ENCODE measurements at regions not wholly inside any gene's neighbourhood (a gene's known extent, or its start where the extent isn't known, plus 50 kb on each side); places are given as distances from the start of the nearest gene placed in this dataset.

DNA sequence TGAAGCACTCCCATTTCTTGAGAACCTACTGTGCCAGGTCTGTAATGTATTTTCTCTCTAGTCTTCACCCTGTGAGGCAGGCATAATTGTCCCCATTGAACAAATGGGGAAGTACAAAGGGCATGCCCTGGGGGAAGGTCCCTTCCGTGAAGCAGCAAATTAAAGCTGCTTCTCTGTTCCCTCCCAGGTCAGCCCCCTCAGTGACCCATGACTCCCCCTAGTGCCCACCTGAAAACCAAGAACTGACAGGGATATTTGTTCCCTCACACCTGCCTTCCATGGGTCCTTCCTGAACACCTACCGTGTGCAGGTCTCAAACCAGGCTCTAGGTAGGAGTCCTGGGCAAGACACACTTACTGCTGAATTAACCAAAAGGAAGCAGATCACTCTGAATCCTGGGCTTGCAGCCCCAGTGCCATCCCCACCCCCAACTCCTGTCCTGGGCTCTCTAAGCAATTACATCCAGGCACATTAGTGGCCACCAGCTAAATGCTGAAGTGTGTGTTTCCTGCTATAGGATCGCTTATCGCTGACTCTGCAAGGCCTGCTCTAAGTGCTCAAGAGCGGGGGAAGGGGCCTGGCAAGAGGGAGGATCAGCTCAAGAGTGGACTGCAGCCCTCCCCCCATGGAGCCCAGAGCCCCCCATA is 254.8 kb downstream of the CDK5RAP2 start:
- Histone ChIP-seq H2BK120ac (ENCODE audit: low read depth, low read length) (no peak overlapping the region), H2AFZ (ENCODE audit: low read length) (no peak overlapping the region), H2BK15ac (ENCODE audit: low read length) (no peak overlapping the region), H3K4ac (ENCODE audit: low read length) (no peak overlapping the region), H3K18ac (ENCODE audit: low read length) (peak overlapping the region; percentile 33), H3K79me1 (ENCODE audit: low read depth, low read length) (no peaks in the 10 kb centered on the region), H3K4me3 (ENCODE audit: low read length in 2 of 2) (no peak overlapping the region), H3K27ac (replicated peaks; ENCODE audit: low read length) (no peak overlapping the region), H3K9me3 (replicated peaks in 1 of 2; ENCODE audit: control insufficient read depth in 2 of 2, insufficient read depth in 1 of 2, low read depth in 1 of 2, low read length in 2 of 2) (peaks cover 0 to 2% of the 10 kb centered on the region in 2 donors), H3K4me2 (ENCODE audit: insufficient read depth, low read length, poor library complexity, severe bottlenecking) (no peak overlapping the region), H3K9ac (ENCODE audit: low read depth, low read length, poor library complexity) (no peak overlapping the region), H4K8ac (ENCODE audit: low read depth, low read length) (no peak overlapping the region), H3K4me1 (ENCODE audit: control insufficient read depth in 2 of 2, insufficient read depth in 1 of 2, low read depth in 1 of 2, low read length in 2 of 2) (peaks cover 0 to 8% of the 10 kb centered on the region in 2 donors), H3K14ac (ENCODE audit: low read length) (no peak overlapping the region), H2BK12ac (ENCODE audit: low read length) (no peak overlapping the region), H2AK5ac (ENCODE audit: low read depth, low read length) (no peak overlapping the region), H3K23ac (ENCODE audit: low read depth, low read length, poor library complexity) (no peak overlapping the region), H3K27me3 (ENCODE audit: control insufficient read depth in 3 of 3, insufficient read depth in 3 of 3, low read depth in 1 of 3, low read length in 3 of 3) (peaks cover 0 to 1% (median 0%) of the 10 kb centered on the region in 3 experiments), H2BK5ac (ENCODE audit: low read length) (no peak overlapping the region), H4K91ac (ENCODE audit: low read depth, low read length, poor library complexity) (no peak overlapping the region), H3K36me3 (replicated peaks in 1 of 2; ENCODE audit: control insufficient read depth in 2 of 2, insufficient read depth in 2 of 2, low read length in 2 of 2) (no peaks in the 10 kb centered on the region)
- DNase-seq (ENCODE audit: low spot score): no peak
- WGBS, 2 donors (ENCODE audit: extremely low coverage in 2 of 2, insufficient read length in 2 of 2, insufficient replicate concordance in 1 of 2): no CpG with 5 or more reads among the region's 5 CpGs

DNA sequence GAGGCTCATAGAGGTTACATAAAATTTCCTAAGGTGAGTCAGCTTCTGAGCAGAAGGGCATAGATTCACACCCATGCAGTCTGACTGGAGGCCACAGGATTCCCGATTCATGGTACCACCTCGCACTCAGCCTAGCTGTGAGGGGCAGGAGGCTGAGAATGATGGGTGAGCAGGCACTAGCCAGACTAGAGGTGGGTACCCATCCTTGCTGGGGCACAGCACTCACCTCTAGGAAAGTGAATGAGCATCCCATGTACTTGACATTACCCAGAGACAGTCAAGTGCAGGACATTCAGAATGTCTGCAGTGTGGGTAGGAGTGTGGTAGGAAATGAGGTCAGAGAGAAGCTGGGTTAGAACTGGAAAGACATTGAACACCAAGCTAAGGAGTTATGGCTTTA is 255.5 kb downstream of the CDK5RAP2 start:
- H3K9ac ChIP-seq (ENCODE audit: low read depth, low read length, poor library complexity): no peak overlapping the region
- no peak overlapping the region for H4K8ac ChIP-seq (ENCODE audit: low read depth, low read length)
- H3K18ac ChIP-seq (ENCODE audit: low read length): no peak overlapping the region
- peaks cover 0 to 8% of the 10 kb centered on the region in 2 donors for H3K4me1 ChIP-seq (ENCODE audit: control insufficient read depth in 2 of 2, insufficient read depth in 1 of 2, low read depth in 1 of 2, low read length in 2 of 2)
- no peak for DNase-seq (ENCODE audit: low spot score)
- H3K27ac ChIP-seq (replicated peaks; ENCODE audit: low read length): no peak overlapping the region
- H2BK12ac ChIP-seq (ENCODE audit: low read length): no peak overlapping the region
- no peak overlapping the region for H3K4ac ChIP-seq (ENCODE audit: low read length)
- no peak overlapping the region for H2BK15ac ChIP-seq (ENCODE audit: low read length)
- no peak overlapping the region for H2AFZ ChIP-seq (ENCODE audit: low read length)
- no peaks in the 10 kb centered on the region for H3K36me3 ChIP-seq (replicated peaks in 1 of 2; ENCODE audit: control insufficient read depth in 2 of 2, insufficient read depth in 2 of 2, low read length in 2 of 2)
- no peak overlapping the region for H3K14ac ChIP-seq (ENCODE audit: low read length)
- H3K4me3 ChIP-seq (ENCODE audit: low read length in 2 of 2): no peak overlapping the region
- no peak overlapping the region for H2AK5ac ChIP-seq (ENCODE audit: low read depth, low read length)
- H3K27me3 ChIP-seq (ENCODE audit: control insufficient read depth in 3 of 3, insufficient read depth in 3 of 3, low read depth in 1 of 3, low read length in 3 of 3): peaks cover 0 to 1% (median 0%) of the 10 kb centered on the region in 3 experiments
- no CpG with 5 or more reads among the region's 2 CpGs for WGBS, 2 donors (ENCODE audit: extremely low coverage in 2 of 2, insufficient read length in 2 of 2, insufficient replicate concordance in 1 of 2)
- no peak overlapping the region for H3K4me2 ChIP-seq (ENCODE audit: insufficient read depth, low read length, poor library complexity, severe bottlenecking)
- H2BK5ac ChIP-seq (ENCODE audit: low read length): no peak overlapping the region
- H3K9me3 ChIP-seq (replicated peaks in 1 of 2; ENCODE audit: control insufficient read depth in 2 of 2, insufficient read depth in 1 of 2, low read depth in 1 of 2, low read length in 2 of 2): peaks cover 0 to 2% of the 10 kb centered on the region in 2 donors
- H4K91ac ChIP-seq (ENCODE audit: low read depth, low read length, poor library complexity): no peak overlapping the region
- no peaks in the 10 kb centered on the region for H3K79me1 ChIP-seq (ENCODE audit: low read depth, low read length)
- no peak overlapping the region for H3K23ac ChIP-seq (ENCODE audit: low read depth, low read length, poor library complexity)
- H2BK120ac ChIP-seq (ENCODE audit: low read depth, low read length): no peak overlapping the region

DNA sequence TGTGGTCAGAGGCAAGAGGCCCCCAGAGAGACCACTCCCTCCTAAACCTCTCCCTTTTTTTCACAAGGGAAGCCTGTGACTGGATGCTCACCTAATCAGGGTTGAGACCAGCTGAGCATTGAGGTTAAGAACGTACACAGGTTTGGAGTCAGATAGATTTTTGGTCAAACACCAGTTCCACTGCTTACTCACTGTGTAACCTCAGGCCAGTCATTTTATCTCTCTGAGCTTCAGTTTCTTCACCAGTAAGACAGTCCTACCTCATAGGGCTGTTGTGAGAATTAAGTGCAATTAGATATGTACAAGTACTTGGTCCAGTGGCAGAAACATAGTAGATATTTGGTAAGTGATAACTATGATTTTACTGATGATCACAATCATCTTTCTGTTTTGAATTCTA is 256.8 kb downstream of the CDK5RAP2 start:
- no peak overlapping the region for H3K23ac ChIP-seq (ENCODE audit: low read depth, low read length, poor library complexity)
- H4K91ac ChIP-seq (ENCODE audit: low read depth, low read length, poor library complexity): no peak overlapping the region
- peaks cover 0 to 8% of the 10 kb centered on the region in 2 donors for H3K4me1 ChIP-seq (ENCODE audit: control insufficient read depth in 2 of 2, insufficient read depth in 1 of 2, low read depth in 1 of 2, low read length in 2 of 2)
- no peak overlapping the region for H3K4ac ChIP-seq (ENCODE audit: low read length)
- no peak overlapping the region for H2BK15ac ChIP-seq (ENCODE audit: low read length)
- H2AK5ac ChIP-seq (ENCODE audit: low read depth, low read length): no peak overlapping the region
- no peaks in the 10 kb centered on the region for H3K36me3 ChIP-seq (replicated peaks in 1 of 2; ENCODE audit: control insufficient read depth in 2 of 2, insufficient read depth in 2 of 2, low read length in 2 of 2)
- H3K18ac ChIP-seq (ENCODE audit: low read length): no peak overlapping the region
- H2BK5ac ChIP-seq (ENCODE audit: low read length): no peak overlapping the region
- no peak overlapping the region for H3K9ac ChIP-seq (ENCODE audit: low read depth, low read length, poor library complexity)
- no peak overlapping the region for H2BK120ac ChIP-seq (ENCODE audit: low read depth, low read length)
- H3K79me1 ChIP-seq (ENCODE audit: low read depth, low read length): no peaks in the 10 kb centered on the region
- peaks cover 0 to 2% of the 10 kb centered on the region in 2 donors for H3K9me3 ChIP-seq (replicated peaks in 1 of 2; ENCODE audit: control insufficient read depth in 2 of 2, insufficient read depth in 1 of 2, low read depth in 1 of 2, low read length in 2 of 2)
- DNase-seq (ENCODE audit: low spot score): no peak
- no peak overlapping the region for H3K4me3 ChIP-seq (ENCODE audit: low read length in 2 of 2)
- H2AFZ ChIP-seq (ENCODE audit: low read length): no peak overlapping the region
- H3K27me3 ChIP-seq (ENCODE audit: control insufficient read depth in 3 of 3, insufficient read depth in 3 of 3, low read depth in 1 of 3, low read length in 3 of 3): peaks cover 0 to 1% (median 0%) of the 10 kb centered on the region in 3 experiments
- H4K8ac ChIP-seq (ENCODE audit: low read depth, low read length): no peak overlapping the region
- H3K4me2 ChIP-seq (ENCODE audit: insufficient read depth, low read length, poor library complexity, severe bottlenecking): no peak overlapping the region
- H3K14ac ChIP-seq (ENCODE audit: low read length): no peak overlapping the region
- no CpG with 5 or more reads among the region's 1 CpG for WGBS, 2 donors (ENCODE audit: extremely low coverage in 2 of 2, insufficient read length in 2 of 2, insufficient replicate concordance in 1 of 2)
- no peak overlapping the region for H2BK12ac ChIP-seq (ENCODE audit: low read length)
- no peak overlapping the region for H3K27ac ChIP-seq (replicated peaks; ENCODE audit: low read length)

DNA sequence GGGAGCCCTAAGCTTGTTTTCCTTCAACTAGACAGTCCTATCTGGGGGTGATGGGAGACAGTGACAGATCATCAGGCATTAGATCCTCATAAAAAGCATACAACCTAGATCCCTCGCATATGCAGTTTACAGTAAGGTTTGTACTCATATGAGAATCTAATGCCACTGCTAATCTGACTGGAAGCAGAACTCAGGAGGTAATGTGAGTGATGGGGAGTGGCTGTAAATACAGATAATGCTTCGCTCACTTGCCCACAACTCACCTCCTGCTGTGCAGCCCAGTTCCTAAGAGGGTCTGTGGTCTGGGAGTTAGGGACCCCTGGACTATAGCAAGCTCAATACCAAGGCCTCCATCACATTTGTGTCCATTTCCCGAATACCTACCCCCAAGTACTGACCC is 260.5 kb downstream of the CDK5RAP2 start:
- Histone ChIP-seq H3K4me1 (ENCODE audit: control insufficient read depth in 2 of 2, insufficient read depth in 1 of 2, low read depth in 1 of 2, low read length in 2 of 2) (peaks cover 0 to under 1% of the 10 kb centered on the region in 2 donors), H3K4me2 (ENCODE audit: insufficient read depth, low read length, poor library complexity, severe bottlenecking) (no peak overlapping the region), H3K9me3 (replicated peaks in 1 of 2; ENCODE audit: control insufficient read depth in 2 of 2, insufficient read depth in 1 of 2, low read depth in 1 of 2, low read length in 2 of 2) (no peaks in the 10 kb centered on the region), H3K4ac (ENCODE audit: low read length) (no peak overlapping the region), H3K14ac (ENCODE audit: low read length) (no peak overlapping the region), H2BK120ac (ENCODE audit: low read depth, low read length) (no peak overlapping the region), H2BK15ac (ENCODE audit: low read length) (no peak overlapping the region), H3K79me1 (ENCODE audit: low read depth, low read length) (no peaks in the 10 kb centered on the region), H4K91ac (ENCODE audit: low read depth, low read length, poor library complexity) (no peak overlapping the region), H3K27ac (replicated peaks; ENCODE audit: low read length) (no peak overlapping the region), H3K23ac (ENCODE audit: low read depth, low read length, poor library complexity) (no peak overlapping the region), H2BK12ac (ENCODE audit: low read length) (no peak overlapping the region), H3K18ac (ENCODE audit: low read length) (no peak overlapping the region), H3K4me3 (ENCODE audit: low read length in 2 of 2) (no peak overlapping the region), H2AFZ (ENCODE audit: low read length) (no peak overlapping the region), H2AK5ac (ENCODE audit: low read depth, low read length) (no peak overlapping the region), H3K9ac (ENCODE audit: low read depth, low read length, poor library complexity) (no peak overlapping the region), H3K27me3 (ENCODE audit: control insufficient read depth in 3 of 3, insufficient read depth in 3 of 3, low read depth in 1 of 3, low read length in 3 of 3) (peaks cover 0 to 1% (median 0%) of the 10 kb centered on the region in 3 experiments), H2BK5ac (ENCODE audit: low read length) (no peak overlapping the region), H3K36me3 (replicated peaks in 1 of 2; ENCODE audit: control insufficient read depth in 2 of 2, insufficient read depth in 2 of 2, low read length in 2 of 2) (no peaks in the 10 kb centered on the region), H4K8ac (ENCODE audit: low read depth, low read length) (no peak overlapping the region)
- DNase-seq (ENCODE audit: low spot score): no peak
- no CpG with 5 or more reads among the region's 3 CpGs for WGBS, 2 donors (ENCODE audit: extremely low coverage in 2 of 2, insufficient read length in 2 of 2, insufficient replicate concordance in 1 of 2)

Data from neuronal stem cell (in vitro differentiated cells).